ENCODE measurements at regions not wholly inside any gene's neighbourhood (a gene's known extent, or its start where the extent isn't known, plus 50 kb on each side); places are given as distances from the start of the nearest gene placed in this dataset.
A peak's percentile ranks its signal among the peaks of the same experiment; 100 is the strongest.
"Not testable (repeated sequence)": the region's sequence is repeated elsewhere in the genome, so short reads cannot be mapped to it uniquely, and the experiment has no call there.

GRCh38 chrY:16486696-16487215, 1393.3 kb downstream of the CDY2B start:
- peak; percentile 72 for DNase-seq (ENCODE audit: low read depth)

GRCh38 chrY:16480031-16480430, 1400.0 kb downstream of the CDY2B start:
- DNase-seq (ENCODE audit: low read depth) = no peak

- no peak for DNase-seq (ENCODE audit: low read depth)
These were observed 1406.0 kb downstream of the CDY2B start for GRCh38 chrY:16474053-16474452.

- no peak for DNase-seq (ENCODE audit: low read depth)
These were observed 1425.2 kb downstream of the CDY2B start for GRCh38 chrY:16454799-16455198.

GRCh38 chrY:16446152-16446551, 1433.9 kb downstream of the CDY2B start:
- no peak for DNase-seq (ENCODE audit: low read depth)

GRCh38 chrY:16409206-16409923, 1470.7 kb downstream of the CDY2B start:
- not testable (repeated sequence) for DNase-seq (ENCODE audit: low read depth)

GRCh38 chrY:16379458-16379857, 1500.6 kb downstream of the CDY2B start:
- DNase-seq (ENCODE audit: low read depth) = not testable (repeated sequence)

- not testable (repeated sequence) for DNase-seq (ENCODE audit: low read depth)
These were observed 1538.4 kb downstream of the CDY2B start for GRCh38 chrY:16341592-16341991.

GRCh38 chrY:16330032-16330758, 1549.8 kb downstream of the CDY2B start:
- DNase-seq (ENCODE audit: low read depth) = not testable (repeated sequence)

- not testable (repeated sequence) for DNase-seq (ENCODE audit: low read depth)
These were observed 1550.7 kb downstream of the CDY2B start for GRCh38 chrY:16329135-16329820.

Data from HS-27A (cell line).